Hippocampal formation (tissue), 2 donors: ENCODE measurements at regions not wholly inside any gene's neighbourhood (a gene's known extent, or its start where the extent isn't known, plus 50 kb on each side); places are given as distances from the start of the nearest gene placed in this dataset.

Experiments
- DNase-seq, 2 donors: peaks; one replicate each; lab custom pipeline; 2025; lab: John Stamatoyannopoulos, UW

- DNase-seq = no peak
Measured at GRCh38 chr4:3669553-3669949, 96.6 kb upstream of the ADRA2C start.

- DNase-seq = no peak
Measured at GRCh38 chr4:3668825-3669552, 97.2 kb upstream of the ADRA2C start.

- no peak for DNase-seq
Measured at GRCh38 chr4:3667258-3667657, 98.9 kb upstream of the ADRA2C start.

GRCh38 chr4:3666263-3666662 lies 99.9 kb upstream of the ADRA2C start:
- no peak for DNase-seq

- no peak for DNase-seq
Measured at GRCh38 chr4:3665360-3665891, 100.8 kb upstream of the ADRA2C start.

- no peak for DNase-seq
Measured at GRCh38 chr4:3663791-3664190, 102.4 kb upstream of the ADRA2C start.

- no peak for DNase-seq
Measured at GRCh38 chr4:3662516-3662915, 103.7 kb upstream of the ADRA2C start.

GRCh38 chr4:3661989-3662388 lies 104.2 kb upstream of the ADRA2C start:
- no peak for DNase-seq

GRCh38 chr4:3660928-3661515 lies 105.2 kb upstream of the ADRA2C start:
- no peak for DNase-seq

- DNase-seq = no peak
Measured at GRCh38 chr4:3660086-3660927, 105.9 kb upstream of the ADRA2C start.

- DNase-seq = no peak
Measured at GRCh38 chr4:3659131-3659530, 107.1 kb upstream of the ADRA2C start.

GRCh38 chr4:3658530-3658913 lies 107.7 kb upstream of the ADRA2C start:
- DNase-seq = no peak

GRCh38 chr4:3657902-3658529 lies 108.2 kb upstream of the ADRA2C start:
- no peak for DNase-seq

- DNase-seq = no peak
Measured at GRCh38 chr4:3656416-3657356, 109.5 kb upstream of the ADRA2C start.

- no peak for DNase-seq
Measured at GRCh38 chr4:3655963-3656362, 110.2 kb upstream of the ADRA2C start.

GRCh38 chr4:3655485-3655884 lies 110.7 kb upstream of the ADRA2C start:
- DNase-seq = no peak

GRCh38 chr4:3654036-3654807 lies 112.0 kb upstream of the ADRA2C start:
- DNase-seq = no peak

GRCh38 chr4:3652586-3652985 lies 113.6 kb upstream of the ADRA2C start:
- no peak for DNase-seq

GRCh38 chr4:3651267-3651845 lies 114.8 kb upstream of the ADRA2C start:
- no peak for DNase-seq

GRCh38 chr4:3649491-3649890 lies 116.7 kb upstream of the ADRA2C start:
- DNase-seq = no peak
